Right lobe of liver (tissue), 6 donors: ENCODE measurements at regions not wholly inside any gene's neighbourhood (a gene's known extent, or its start where the extent isn't known, plus 50 kb on each side); places are given as distances from the start of the nearest gene placed in this dataset.

Source experiments
- ATAC-seq, 4 donors: fragments of 200-7000 bp; cut with Tn5 transposase; one replicate each; pipeline ENCODE4 v1.9.1; 2020; ENCODE audit warnings: mild to moderate bottlenecking in 4 of 4, moderate library complexity in 4 of 4
- DNase-seq, 3 donors: peaks; one replicate each; pipeline ENCODE4 v3.0.0-alpha.2; 2020
- H3K27ac ChIP-seq, 3 donors: fragments of 200-600 bp; one replicate each; pipeline ENCODE4 v1.8.0; 2022
- H3K27me3 ChIP-seq, 2 donors: fragments of 200-600 bp; one replicate each; pipeline ENCODE4 v1.8.0; 2022
- H3K36me3 ChIP-seq, 4 donors: fragments of 200-600 bp; sonication (generic) in 1 of 4; one replicate each; pipeline versions ENCODE4 v1.5.1 to v1.8.0; 2017 to 2022; ENCODE audit warnings: control low read depth in 1 of 4
- H3K4me1 ChIP-seq, 4 donors: fragments of 200-600 bp; sonication (generic) in 1 of 4; one replicate each; pipeline versions ENCODE4 v1.5.1 to v1.8.0; 2017 to 2022; ENCODE audit warnings: control low read depth in 1 of 4
- H3K4me3 ChIP-seq, 3 donors: fragments of 200-600 bp; one replicate each; pipeline ENCODE4 v1.8.0; 2022
- H3K9me3 ChIP-seq, 4 donors: fragments of 200-600 bp; sonication (generic) in 1 of 4; one replicate each; pipeline versions ENCODE4 v1.5.1 to v1.8.0; 2017 to 2022; ENCODE audit warnings: control low read depth in 1 of 4
- CTCF ChIP-seq, 4 donors: fragments of 200-600 bp in 3 of 4; fragments of 450-650 bp in 1 of 4; IDR thresholded peaks; one replicate each; pipeline versions ENCODE4 v1.5.1 to v1.8.0; 2016 to 2022; ENCODE audit warnings: antibody characterized with exemption in 4 of 4, mild to moderate bottlenecking in 2 of 4
- POLR2A ChIP-seq: fragments of 450-650 bp; IDR thresholded peaks from one replicate; pipeline ENCODE4 v1.6.1; 2017; ENCODE audit warnings: antibody characterized with exemption, mild to moderate bottlenecking
- WGBS: methylation state at CpG from one replicate; pipeline ENCODE4 v1.1.6; 2018; ENCODE audit warnings: low coverage, low lambda C conversion rate; ENCODE audit not compliant: insufficient coverage; ENCODE audit errors: missing lambda C conversion rate; 5-methylcytosine and 5-hydroxymethylcytosine counted together
- intact Hi-C, 2 donors: fragments of 100-400 bp; cut with DNase I; formaldehyde crosslinking; loops; one replicate each; pipeline versions ENCODE4 v1.11.2 to v1.14.1; 2022
- donor health status: DM: no; HTN: yes; CAD: no.
- donor health status: DM: no; HTN: no; CAD: no.
- donor health status: DM: no; HTN: no; CAD: no.
- donor health status: DM: no; HTN: yes; CAD: no.
- donor health status: DM: no; HTN: yes; CAD: no.

DNA sequence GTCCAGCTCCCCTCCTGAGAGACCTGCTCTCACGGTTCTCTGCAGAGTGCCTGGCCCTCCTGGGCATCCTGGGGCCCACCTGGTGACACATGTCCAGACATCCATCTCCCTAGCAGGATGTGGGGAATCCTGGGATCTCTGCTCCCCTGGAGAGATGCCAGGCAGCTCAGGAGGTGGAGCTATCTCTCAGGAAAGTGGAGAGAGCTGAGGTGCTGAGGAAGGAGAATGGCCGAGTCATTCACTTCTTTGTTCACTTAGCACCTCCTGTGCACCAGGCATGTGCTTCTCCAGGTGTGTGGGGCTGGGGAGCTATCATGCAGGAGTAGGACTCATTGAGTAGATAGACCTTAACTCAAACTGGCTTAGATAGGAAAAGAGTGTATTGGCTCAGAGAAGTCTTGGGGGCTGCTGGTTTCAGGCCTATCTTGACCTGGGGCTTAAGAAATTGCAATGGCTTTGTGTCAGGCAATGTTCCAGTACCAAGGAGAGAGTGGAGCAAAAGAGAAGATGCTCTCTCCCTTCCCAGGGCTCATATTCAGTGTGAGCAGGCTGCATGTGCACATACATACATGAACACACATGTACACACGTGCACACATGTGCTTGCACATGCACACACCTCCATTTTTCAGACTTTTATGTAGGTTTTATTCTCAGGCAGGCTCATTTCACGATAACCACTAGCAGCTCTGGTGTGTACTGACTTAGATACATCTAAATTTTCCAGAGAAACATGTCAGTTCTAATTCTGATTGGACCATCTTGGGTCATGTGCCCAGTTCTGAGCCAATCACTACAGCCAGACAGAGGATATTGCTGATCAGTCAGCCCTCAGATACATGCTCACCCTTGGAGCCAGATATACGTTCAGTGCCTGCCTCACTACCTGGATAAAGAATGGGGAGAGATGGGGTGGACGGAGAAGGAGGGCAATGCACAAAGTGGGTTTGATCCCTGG, 437.6 kb downstream of the PTPRU start:
- DNase-seq (no peak), ATAC-seq (no peak)
- WGBS = 42% methylated on average over 4 of the region's 6 CpGs
- no peaks in the 10 kb centered on the region for H3K36me3 ChIP-seq
- no peaks in the 10 kb centered on the region for H3K27me3 ChIP-seq
- intact Hi-C loops = no loop called here
- H3K27ac ChIP-seq = no peak overlapping the region
- no peaks in the 10 kb centered on the region for H3K4me1 ChIP-seq
- H3K4me3 ChIP-seq = no peak overlapping the region
- TF ChIP-seq POLR2A (no peak), CTCF (IDR thresholded peaks at IDR 0.05) (no peak)
- no peaks in the 10 kb centered on the region for H3K9me3 ChIP-seq

- Histone ChIP-seq H3K27me3 (no peaks in the 10 kb centered on the region), H3K4me1 (no peaks in the 10 kb centered on the region), H3K9me3 (no peaks in the 10 kb centered on the region), H3K36me3 (no peaks in the 10 kb centered on the region), H3K27ac (no peak overlapping the region), H3K4me3 (no peak overlapping the region)
- intact Hi-C loops = no loop called here
- no peak for TF ChIP-seq POLR2A
- no peak for TF ChIP-seq CTCF (IDR thresholded peaks at IDR 0.05)
- DNase-seq (no peak), ATAC-seq (no peak)
These were observed 436.8 kb downstream of the PTPRU start for GRCh38 chr1:29673228-29673500.

DNA sequence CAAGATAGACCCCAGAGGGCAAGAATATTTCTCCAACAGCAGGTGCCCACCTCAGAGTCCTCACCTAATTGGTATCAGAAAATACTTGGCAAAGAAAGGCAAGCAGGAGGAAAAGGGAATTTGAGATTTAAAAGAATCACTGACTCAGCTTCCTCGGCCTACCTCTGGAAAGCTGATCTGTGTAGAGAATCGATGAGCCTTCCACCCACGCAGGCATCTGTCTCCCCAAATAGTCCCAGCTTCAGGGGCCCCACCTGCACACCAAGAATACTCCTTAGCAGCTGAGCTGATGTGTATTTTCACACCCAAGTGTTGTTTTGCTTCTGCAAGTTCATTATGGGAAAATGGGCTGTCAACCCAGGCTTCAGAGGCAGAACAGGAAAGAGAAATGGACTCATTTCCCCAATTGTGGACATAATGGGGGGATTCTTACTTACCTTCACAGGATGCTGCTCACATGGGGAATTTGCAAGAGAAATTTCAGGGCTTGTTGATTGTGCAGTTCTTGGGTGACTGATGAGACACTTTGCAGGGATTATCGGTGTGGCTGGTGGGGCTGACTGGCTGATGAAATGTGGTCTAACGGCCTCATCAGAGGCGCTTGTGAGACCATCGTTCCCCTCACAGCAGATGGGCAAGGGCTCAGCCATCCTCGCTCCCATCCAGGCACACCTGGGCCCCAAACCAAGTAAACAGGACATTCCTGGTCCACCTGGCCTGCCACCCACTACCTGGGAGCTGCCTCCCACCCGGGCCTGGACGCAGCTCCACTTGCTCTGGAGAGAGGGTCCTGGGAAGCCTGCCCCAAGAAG, 436.3 kb downstream of the PTPRU start:
- intact Hi-C loops = no loop called here
- TF ChIP-seq POLR2A (no peak), CTCF (IDR thresholded peaks at IDR 0.05) (no peak)
- no peaks in the 10 kb centered on the region for H3K9me3 ChIP-seq
- 96% methylated on average over 4 of the region's 10 CpGs for whole genome bisulfite sequencing
- ATAC-seq = no peak
- H3K4me3 ChIP-seq = no peak overlapping the region
- no peaks in the 10 kb centered on the region for H3K4me1 ChIP-seq
- no peaks in the 10 kb centered on the region for H3K36me3 ChIP-seq
- peak in 1 of 3 donors; percentile 28 for DNase-seq
- no peak overlapping the region for H3K27ac ChIP-seq
- H3K27me3 ChIP-seq = no peaks in the 10 kb centered on the region

GRCh38 chr1:29671446-29672356, 435.4 kb downstream of the PTPRU start:
- 57% methylated on average over 5 of the region's 14 CpGs for WGBS
- no peak for ATAC-seq
- Histone ChIP-seq H3K27ac (no peak overlapping the region), H3K4me1 (no peaks in the 10 kb centered on the region), H3K9me3 (no peaks in the 10 kb centered on the region), H3K36me3 (no peaks in the 10 kb centered on the region), H3K27me3 (no peaks in the 10 kb centered on the region), H3K4me3 (no peak overlapping the region)
- TF ChIP-seq CTCF (IDR thresholded peaks at IDR 0.05) (no peak), POLR2A (no peak)
- intact Hi-C loops = no loop called here
- DNase-seq = no peak
